Left lung (tissue), 4 donors: ENCODE measurements at regions not wholly inside any gene's neighbourhood (a gene's known extent, or its start where the extent isn't known, plus 50 kb on each side); places are given as distances from the start of the nearest gene placed in this dataset.

Source experiments
- ATAC-seq: fragments of 200-7000 bp; cut with Tn5 transposase; one replicate; pipeline ENCODE4 v1.9.1; 2020; ENCODE audit warnings: moderate library complexity
- DNase-seq, 4 donors: peaks; one replicate each; pipeline ENCODE4 v3.0.0-alpha.2; 2013 to 2020
- H3K27ac ChIP-seq, 2 donors: fragments of 200-600 bp; sonication (generic) in 1 of 2; one replicate each; pipeline versions ENCODE4 v1.5.0 to v1.8.0; 2020 to 2021
- H3K27me3 ChIP-seq, 2 donors: fragments of 200-600 bp; sonication (generic) in 1 of 2; one replicate each; pipeline versions ENCODE4 v1.5.0 to v1.8.0; 2020 to 2021
- H3K36me3 ChIP-seq, 2 donors: fragments of 200-600 bp; sonication (generic) in 1 of 2; one replicate each; pipeline versions ENCODE4 v1.5.0 to v1.8.0; 2020 to 2021
- H3K4me1 ChIP-seq, 2 donors: fragments of 200-600 bp; one replicate each; pipeline ENCODE4 v1.8.0; 2021
- H3K4me3 ChIP-seq, 2 donors: fragments of 200-600 bp; sonication (generic) in 1 of 2; one replicate each; pipeline versions ENCODE4 v1.5.0 to v1.8.0; 2020 to 2021; ENCODE audit warnings: mild to moderate bottlenecking in 1 of 2
- H3K9me3 ChIP-seq, 2 donors: fragments of 200-600 bp; sonication (generic) in 1 of 2; one replicate each; pipeline versions ENCODE4 v1.5.0 to v1.8.0; 2020 to 2021
- CTCF ChIP-seq, 2 donors: fragments of 200-600 bp; sonication (generic) in 1 of 2; IDR thresholded peaks; one replicate each; pipeline versions ENCODE4 v1.5.0 to v1.8.0; 2021; ENCODE audit warnings: antibody characterized with exemption in 2 of 2
- intact Hi-C, 2 donors: fragments of 100-400 bp; cut with DNase I; formaldehyde crosslinking; loops; one replicate each; pipeline versions ENCODE4 v1.11.2 to v1.14.2; 2022
- donor health status: DM: no; HTN: yes; CAD: no.
- donor health status: DM: no; HTN: no; CAD: no.

- no peaks in the 10 kb centered on the region for H3K27me3 ChIP-seq
- no peaks in the 10 kb centered on the region for H3K9me3 ChIP-seq
- H3K36me3 ChIP-seq: no peaks in the 10 kb centered on the region
- no peak overlapping the region for H3K27ac ChIP-seq
- no peak overlapping the region for H3K4me3 ChIP-seq
- DNase-seq (no peak), ATAC-seq (no peak)
- no peak for TF ChIP-seq CTCF (IDR thresholded peaks at IDR 0.05)
- intact Hi-C loops: no loop called here
- H3K4me1 ChIP-seq: no peaks in the 10 kb centered on the region
Measured at GRCh38 chr6:14543971-14544585, 426.5 kb downstream of the CD83 start.

- H3K4me3 ChIP-seq: no peak overlapping the region
- no peak for TF ChIP-seq CTCF (IDR thresholded peaks at IDR 0.05)
- no peak overlapping the region for H3K27ac ChIP-seq
- H3K4me1 ChIP-seq: no peaks in the 10 kb centered on the region
- no peak for ATAC-seq
- no peaks in the 10 kb centered on the region for H3K27me3 ChIP-seq
- H3K36me3 ChIP-seq: no peaks in the 10 kb centered on the region
- DNase-seq: no peak
- intact Hi-C loops: no loop called here
- no peaks in the 10 kb centered on the region for H3K9me3 ChIP-seq
Measured at GRCh38 chr6:14544666-14545065, 427.1 kb downstream of the CD83 start.

- Histone ChIP-seq H3K36me3 (no peaks in the 10 kb centered on the region), H3K4me3 (no peak overlapping the region), H3K27me3 (no peaks in the 10 kb centered on the region), H3K9me3 (no peaks in the 10 kb centered on the region), H3K4me1 (no peaks in the 10 kb centered on the region), H3K27ac (no peak overlapping the region)
- intact Hi-C loops: no loop called here
- TF ChIP-seq CTCF (IDR thresholded peaks at IDR 0.05): no peak
- ATAC-seq: no peak
- DNase-seq: no peak
Measured at GRCh38 chr6:14545496-14545895, 427.9 kb downstream of the CD83 start.

GRCh38 chr6:14546036-14546435 is 428.5 kb downstream of the CD83 start:
- Histone ChIP-seq H3K4me1 (no peaks in the 10 kb centered on the region), H3K4me3 (no peak overlapping the region), H3K36me3 (no peaks in the 10 kb centered on the region), H3K27me3 (no peaks in the 10 kb centered on the region), H3K9me3 (no peaks in the 10 kb centered on the region), H3K27ac (no peak overlapping the region)
- TF ChIP-seq CTCF (IDR thresholded peaks at IDR 0.05): no peak
- intact Hi-C loops: no loop called here
- DNase-seq (no peak), ATAC-seq (no peak)

- no peaks in the 10 kb centered on the region for H3K9me3 ChIP-seq
- H3K27ac ChIP-seq: no peak overlapping the region
- no peak overlapping the region for H3K4me3 ChIP-seq
- peak; percentile 87 for ATAC-seq
- H3K27me3 ChIP-seq: no peaks in the 10 kb centered on the region
- intact Hi-C loops: no loop called here
- H3K4me1 ChIP-seq: no peaks in the 10 kb centered on the region
- TF ChIP-seq CTCF (IDR thresholded peaks at IDR 0.05): no peak
- DNase-seq: no peak
- no peaks in the 10 kb centered on the region for H3K36me3 ChIP-seq
Measured at GRCh38 chr6:14547284-14547998, 429.9 kb downstream of the CD83 start.
